ENCODE measurements at regions not wholly inside any gene's neighbourhood (a gene's known extent, or its start where the extent isn't known, plus 50 kb on each side); places are given as distances from the start of the nearest gene placed in this dataset.

- TF ChIP-seq CTCF (IDR thresholded peaks at IDR 0.05; ENCODE audit: unreplicated experiment), result no peak
- intact Hi-C loops (cut with micrococcal nuclease; ENCODE audit: unreplicated experiment), result no loop called here
- Mint-ChIP-seq H3K4me3 (ENCODE audit: low read depth, unreplicated experiment) (no peak overlapping the region), H3K9me3 (ENCODE audit: low read depth, unreplicated experiment) (no peaks in the 10 kb centered on the region), H3K4me1 (ENCODE audit: low read depth, unreplicated experiment) (no peaks in the 10 kb centered on the region), H3K27ac (ENCODE audit: unreplicated experiment) (no peak overlapping the region), H3K27me3 (ENCODE audit: unreplicated experiment) (no peaks in the 10 kb centered on the region), H3K36me3 (ENCODE audit: insufficient read depth, unreplicated experiment) (no peaks in the 10 kb centered on the region)
- DNase-seq, result no peak
- CTCF ChIA-PET, result no interaction called here
- no TSS peak for BruUV-seq (replicated peaks)
Observed at GRCh38 chr10:45552476-45552875, 120.1 kb downstream of the ZFAND4 start.

GRCh38 chr10:45550903-45551786 is 121.4 kb downstream of the ZFAND4 start:
- Mint-ChIP-seq H3K4me3 (ENCODE audit: low read depth, unreplicated experiment) (no peak overlapping the region), H3K4me1 (ENCODE audit: low read depth, unreplicated experiment) (no peaks in the 10 kb centered on the region), H3K9me3 (ENCODE audit: low read depth, unreplicated experiment) (no peaks in the 10 kb centered on the region), H3K27me3 (ENCODE audit: unreplicated experiment) (no peaks in the 10 kb centered on the region), H3K27ac (ENCODE audit: unreplicated experiment) (no peak overlapping the region), H3K36me3 (ENCODE audit: insufficient read depth, unreplicated experiment) (no peaks in the 10 kb centered on the region)
- no peak for DNase-seq
- intact Hi-C loops (cut with micrococcal nuclease; ENCODE audit: unreplicated experiment), result no loop called here
- CTCF ChIA-PET, result no interaction called here
- no TSS peak for BruUV-seq (replicated peaks)
- no peak for TF ChIP-seq CTCF (IDR thresholded peaks at IDR 0.05; ENCODE audit: unreplicated experiment)

GRCh38 chr10:45548068-45548467 is 124.5 kb downstream of the ZFAND4 start:
- H3K36me3 Mint-ChIP-seq (ENCODE audit: insufficient read depth, unreplicated experiment), result no peaks in the 10 kb centered on the region
- no peaks in the 10 kb centered on the region for H3K4me1 Mint-ChIP-seq (ENCODE audit: low read depth, unreplicated experiment)
- H3K27me3 Mint-ChIP-seq (ENCODE audit: unreplicated experiment), result no peaks in the 10 kb centered on the region
- no peak for DNase-seq
- H3K9me3 Mint-ChIP-seq (ENCODE audit: low read depth, unreplicated experiment), result no peaks in the 10 kb centered on the region
- no peak overlapping the region for H3K27ac Mint-ChIP-seq (ENCODE audit: unreplicated experiment)
- H3K4me3 Mint-ChIP-seq (ENCODE audit: low read depth, unreplicated experiment), result no peak overlapping the region
- CTCF ChIA-PET, result no interaction called here
- intact Hi-C loops (cut with micrococcal nuclease; ENCODE audit: unreplicated experiment), result no loop called here
- no TSS peak for BruUV-seq (replicated peaks)
- TF ChIP-seq CTCF (IDR thresholded peaks at IDR 0.05; ENCODE audit: unreplicated experiment), result no peak

- no peak for TF ChIP-seq CTCF (IDR thresholded peaks at IDR 0.05; ENCODE audit: unreplicated experiment)
- intact Hi-C loops (cut with micrococcal nuclease; ENCODE audit: unreplicated experiment), result no loop called here
- H3K27ac Mint-ChIP-seq (ENCODE audit: unreplicated experiment), result no peak overlapping the region
- no TSS peak for BruUV-seq (replicated peaks)
- H3K4me1 Mint-ChIP-seq (ENCODE audit: low read depth, unreplicated experiment), result no peaks in the 10 kb centered on the region
- H3K36me3 Mint-ChIP-seq (ENCODE audit: insufficient read depth, unreplicated experiment), result no peaks in the 10 kb centered on the region
- DNase-seq, result no peak
- H3K9me3 Mint-ChIP-seq (ENCODE audit: low read depth, unreplicated experiment), result no peaks in the 10 kb centered on the region
- H3K27me3 Mint-ChIP-seq (ENCODE audit: unreplicated experiment), result no peaks in the 10 kb centered on the region
- CTCF ChIA-PET, result no interaction called here
- H3K4me3 Mint-ChIP-seq (ENCODE audit: low read depth, unreplicated experiment), result no peak overlapping the region
Observed at GRCh38 chr10:45547207-45547606, 125.4 kb downstream of the ZFAND4 start.

Measured in Calu3 (cell line).